ENCODE measurements at regions not wholly inside any gene's neighbourhood (a gene's known extent, or its start where the extent isn't known, plus 50 kb on each side); places are given as distances from the start of the nearest gene placed in this dataset.

DNA sequence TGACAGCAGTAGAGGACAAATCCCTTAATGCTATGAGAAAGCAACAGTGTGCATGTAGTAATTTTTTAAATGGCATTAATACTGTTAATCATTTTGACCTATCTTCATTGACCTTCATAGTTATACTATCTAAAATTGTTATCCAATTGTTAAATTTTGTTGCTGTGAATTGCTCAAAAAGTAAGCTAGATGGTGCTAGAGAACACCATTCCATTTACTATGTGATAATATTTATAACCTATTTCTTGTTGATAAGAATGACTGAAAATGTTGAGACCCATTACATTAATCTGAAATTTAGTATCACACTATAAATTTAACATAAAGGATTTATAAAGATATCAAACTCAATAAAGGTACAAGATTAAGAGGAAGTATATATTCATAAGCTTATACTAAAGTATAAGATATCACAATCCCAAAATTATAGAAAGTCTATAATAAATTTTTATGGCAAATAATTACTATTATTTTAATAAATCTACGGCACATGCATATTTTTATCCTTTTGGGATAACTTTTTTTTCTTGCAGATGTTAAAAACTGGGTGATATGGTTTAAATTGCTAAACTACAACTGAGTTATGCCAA, 1573.3 kb downstream of the PCDH9 start:
- DNase-seq, result no peak

DNA sequence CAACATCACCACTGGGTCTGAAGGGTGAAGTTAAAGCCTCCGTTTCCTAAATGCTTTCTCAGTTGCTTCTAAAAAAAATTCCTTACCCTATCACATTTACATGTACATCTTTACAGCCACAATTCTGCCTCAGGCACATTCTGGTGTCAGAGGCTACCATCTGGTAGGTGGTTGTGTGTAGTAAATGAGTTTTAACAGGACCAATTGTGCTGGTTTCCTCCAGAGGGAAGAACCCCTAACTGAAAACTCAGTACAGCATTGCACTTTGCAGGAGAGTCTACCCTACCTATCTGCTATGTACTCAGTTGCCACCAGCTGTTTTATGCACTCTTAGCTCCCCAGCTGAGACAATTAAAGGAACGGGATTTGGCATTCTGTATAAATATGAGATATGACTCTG, 1576.5 kb downstream of the PCDH9 start:
- no peak for DNase-seq

DNA sequence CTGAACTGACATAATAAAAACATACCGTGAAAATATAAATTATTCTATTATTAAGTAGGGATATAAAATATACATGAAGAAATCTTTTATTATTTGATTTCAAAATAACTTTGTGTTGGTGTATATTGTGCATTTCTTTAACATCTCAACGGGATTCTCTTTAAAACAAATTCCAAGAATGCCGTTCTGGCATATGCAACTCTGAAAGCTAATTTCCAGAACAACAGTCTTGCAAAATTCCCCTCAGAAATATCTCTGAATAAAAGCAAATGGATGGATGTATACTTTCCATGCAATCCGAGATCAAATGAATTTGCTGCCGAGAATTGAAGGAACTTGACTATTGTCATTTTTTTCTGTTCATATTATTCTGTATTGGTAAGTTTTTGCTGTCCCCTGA, 1579.8 kb downstream of the PCDH9 start:
- no peak for DNase-seq

DNA sequence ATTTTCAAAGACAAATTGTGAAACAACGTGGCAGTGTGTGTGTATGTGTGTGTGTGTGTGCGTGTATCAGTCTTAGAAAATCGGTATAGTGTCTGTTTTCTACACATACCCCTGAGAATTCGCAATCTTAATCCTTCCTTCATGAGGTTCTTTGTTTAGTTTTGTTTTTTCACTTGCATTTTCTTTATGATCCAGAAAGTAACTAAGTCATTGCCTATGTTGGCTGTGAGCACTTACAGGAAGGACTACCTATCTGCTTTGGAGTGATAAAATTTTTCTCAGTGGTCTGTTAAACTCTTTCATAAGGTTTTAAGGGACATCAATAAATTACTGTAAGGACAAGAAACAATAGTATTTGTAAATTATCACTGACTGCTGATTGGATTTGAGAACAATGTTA, 1587.1 kb downstream of the PCDH9 start:
- no peak for DNase-seq

DNA sequence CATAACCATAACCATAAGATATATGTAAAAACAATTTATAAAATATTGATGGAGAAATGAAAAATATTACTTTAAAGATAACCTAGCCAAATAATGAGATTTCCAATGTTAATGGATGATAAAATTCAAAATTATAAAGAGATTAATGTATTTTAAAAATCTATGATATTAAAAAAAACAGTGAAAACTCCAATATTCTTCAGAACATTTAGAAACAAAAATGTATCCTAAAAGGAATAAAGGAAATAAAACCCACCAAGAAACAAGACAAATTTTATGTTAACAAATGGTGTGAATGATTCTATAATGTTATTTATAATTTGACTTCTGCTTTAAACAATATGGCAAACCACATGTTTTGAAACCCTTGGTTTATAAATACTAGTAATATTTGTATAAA, 1587.8 kb downstream of the PCDH9 start:
- DNase-seq, result no peak

DNA sequence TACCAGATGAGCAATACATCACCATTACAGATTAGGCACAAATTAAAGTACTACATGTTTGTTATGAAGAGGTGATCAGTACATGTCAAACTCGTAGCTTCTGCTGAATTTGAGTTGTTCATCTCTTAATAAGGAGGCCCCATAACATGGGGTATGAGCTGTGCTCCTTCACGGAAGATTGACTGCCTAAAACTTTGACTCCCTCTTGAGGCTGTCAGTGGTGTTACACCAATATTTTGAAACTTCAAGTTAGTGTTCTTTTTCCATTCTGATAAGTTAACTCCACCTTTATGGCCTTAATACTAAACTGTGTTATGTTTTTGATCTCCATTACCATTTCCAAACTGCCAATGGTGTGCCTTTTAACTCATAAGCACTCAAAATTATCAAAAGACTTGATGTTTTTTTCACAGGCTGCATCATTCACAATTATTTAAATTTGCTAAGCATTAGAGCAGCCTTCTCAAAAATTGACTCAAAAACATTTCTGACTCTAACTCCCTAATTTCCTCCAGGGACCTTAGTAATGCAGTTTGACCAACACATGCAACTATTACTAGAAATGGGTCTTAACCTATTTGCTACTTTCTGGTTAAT, 1591.5 kb downstream of the PCDH9 start:
- DNase-seq, result no peak

DNA sequence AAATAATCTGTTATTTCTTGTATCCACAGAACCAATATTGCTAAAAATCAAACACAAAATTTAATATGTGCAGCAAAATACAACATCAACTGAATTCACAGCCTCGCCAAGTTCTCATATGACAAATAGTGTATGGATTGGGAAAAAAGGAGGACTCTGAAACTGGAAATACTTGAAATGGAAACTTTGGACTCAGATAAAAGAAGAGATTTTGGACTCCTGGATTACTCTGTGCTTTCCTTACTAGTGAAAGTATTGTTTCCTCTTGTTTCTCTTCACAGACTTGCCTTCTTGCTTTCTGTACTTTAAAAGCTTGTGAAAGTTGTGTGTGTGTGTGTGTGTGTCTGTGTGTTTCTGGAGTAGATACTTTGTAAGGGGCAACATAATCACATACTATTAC, 1596.3 kb downstream of the PCDH9 start:
- no peak for DNase-seq

DNA sequence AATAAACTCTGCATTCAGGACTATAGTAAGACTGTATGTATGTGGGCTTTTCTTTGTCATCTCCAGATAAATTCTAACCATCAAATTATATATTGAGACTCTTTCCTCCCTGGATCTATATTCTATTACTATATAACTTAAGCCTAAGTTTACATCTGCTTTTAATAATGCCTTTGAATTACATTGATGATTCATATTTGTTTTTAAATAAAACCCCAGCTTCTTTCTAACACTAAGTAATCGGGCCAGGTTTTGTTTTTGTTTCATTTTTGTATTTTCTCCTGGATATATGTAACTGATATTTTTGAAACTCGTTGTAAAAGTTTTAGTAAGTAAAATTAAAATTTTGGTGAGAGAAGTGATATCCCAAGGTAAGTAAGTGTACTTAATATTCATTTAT, 1599.1 kb downstream of the PCDH9 start:
- DNase-seq, result no peak

DNA sequence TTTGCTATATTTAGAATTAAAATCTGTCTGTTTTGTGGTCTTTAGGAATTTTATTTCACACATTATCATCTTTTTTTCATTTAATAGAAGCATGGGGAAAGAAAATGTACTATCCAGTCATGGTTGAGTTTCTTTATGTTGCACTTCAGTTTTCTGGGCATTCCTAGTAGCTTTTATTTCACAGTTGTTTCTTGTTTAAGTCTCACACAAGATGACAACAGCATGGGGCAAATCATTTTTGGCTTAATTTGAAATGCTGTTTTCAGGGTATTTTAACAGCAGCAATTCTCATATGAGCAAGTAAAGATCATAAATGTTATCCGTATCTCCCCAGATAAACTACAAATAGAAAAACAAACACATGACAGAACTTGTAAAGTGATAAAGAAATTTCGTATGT, 1600.2 kb downstream of the PCDH9 start:
- DNase-seq, result no peak

DNA sequence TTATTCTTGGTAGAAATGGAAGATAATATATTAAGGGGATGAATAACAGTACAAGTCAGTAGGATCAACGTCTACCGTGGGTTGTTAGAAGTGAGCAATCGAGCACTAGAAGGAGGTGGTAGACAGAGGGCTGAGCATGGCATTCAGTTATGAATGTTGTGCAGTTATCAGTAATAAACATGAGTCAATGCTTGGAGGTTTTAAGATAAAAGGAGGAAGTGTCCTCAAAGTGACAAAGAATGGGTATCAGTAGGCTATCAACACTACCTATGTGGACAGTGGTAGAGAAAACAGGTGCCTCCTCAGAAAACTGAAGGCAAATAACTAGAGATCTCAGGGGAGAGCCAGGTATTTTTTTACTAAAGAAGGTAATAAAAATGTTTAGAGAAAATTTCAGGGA, 1607.0 kb downstream of the PCDH9 start:
- no peak for DNase-seq

DNA sequence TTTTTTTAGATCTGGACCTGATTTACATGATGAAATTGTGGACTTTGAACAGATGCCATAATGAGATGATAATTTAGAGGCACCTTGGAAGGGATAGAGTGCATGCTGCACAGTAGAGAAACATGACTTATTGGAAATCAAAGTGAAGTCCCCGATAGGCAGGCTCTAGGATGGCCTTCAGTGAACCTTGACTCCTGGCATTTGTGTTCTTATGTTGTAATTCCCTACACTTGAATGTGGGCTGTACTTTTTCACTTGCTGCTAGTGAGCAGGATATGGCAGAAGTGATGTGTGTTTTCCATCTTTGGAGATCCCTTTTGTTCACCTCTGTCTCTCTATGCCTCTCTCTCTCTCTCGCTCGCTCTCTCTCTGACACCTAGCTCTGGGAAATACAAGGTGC, 1614.6 kb downstream of the PCDH9 start:
- no peak for DNase-seq

DNA sequence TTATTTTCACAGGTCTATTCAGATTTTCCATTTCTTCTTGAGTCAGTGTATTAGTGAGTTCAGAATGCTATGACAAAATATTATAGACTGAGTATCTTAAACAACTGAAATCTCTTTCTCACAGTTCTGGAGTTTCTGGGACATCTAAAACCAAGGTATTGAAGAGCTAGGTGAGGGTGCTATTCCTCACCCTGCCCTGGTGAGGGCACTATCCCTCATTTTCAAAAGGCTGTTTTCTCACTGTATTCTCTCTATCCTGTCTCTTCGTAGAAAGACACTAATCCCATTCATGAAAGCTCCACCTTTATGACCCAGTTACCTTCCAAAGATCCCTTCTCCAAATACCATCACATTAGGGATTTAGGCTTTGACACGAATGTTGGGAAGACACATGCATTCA, 1617.1 kb downstream of the PCDH9 start:
- DNase-seq, result no peak

DNA sequence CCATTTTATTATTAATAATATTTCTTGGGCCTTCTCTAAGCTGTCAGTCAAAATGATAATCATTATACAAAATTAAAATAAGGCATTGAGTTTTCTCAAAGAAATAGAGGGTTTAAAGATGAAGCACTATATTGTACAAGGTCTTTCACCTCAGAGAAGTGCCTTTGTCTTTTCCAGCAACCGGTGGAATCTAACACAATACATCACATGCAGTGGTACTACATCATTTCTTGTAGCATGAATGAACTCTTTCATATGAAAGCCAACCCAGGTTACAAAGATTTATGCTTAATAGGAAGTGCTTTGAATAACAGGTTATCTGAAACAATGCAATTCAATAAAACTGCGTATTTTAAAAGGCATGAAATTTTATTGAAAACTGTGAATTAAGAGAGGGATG, 1620.8 kb downstream of the PCDH9 start:
- DNase-seq, result no peak

DNA sequence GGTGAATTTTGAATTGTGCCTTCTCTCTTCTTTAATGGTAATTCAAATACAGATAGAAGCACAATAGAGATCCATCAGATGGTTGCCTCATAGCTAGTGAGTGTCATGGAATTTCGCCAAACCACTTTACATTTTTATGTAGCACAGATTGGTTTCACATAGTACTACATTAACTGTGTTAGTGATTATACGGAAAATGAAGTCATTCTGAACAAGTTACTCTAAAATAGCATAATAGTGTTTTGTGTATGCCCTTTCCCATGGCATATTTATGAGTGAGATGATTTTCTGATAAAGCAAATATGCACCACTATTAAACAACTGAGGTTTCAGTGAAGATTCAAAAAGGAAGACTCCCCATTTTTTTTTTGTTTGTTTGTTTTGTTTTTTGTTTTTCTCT, 1623.5 kb downstream of the PCDH9 start:
- no peak for DNase-seq

DNA sequence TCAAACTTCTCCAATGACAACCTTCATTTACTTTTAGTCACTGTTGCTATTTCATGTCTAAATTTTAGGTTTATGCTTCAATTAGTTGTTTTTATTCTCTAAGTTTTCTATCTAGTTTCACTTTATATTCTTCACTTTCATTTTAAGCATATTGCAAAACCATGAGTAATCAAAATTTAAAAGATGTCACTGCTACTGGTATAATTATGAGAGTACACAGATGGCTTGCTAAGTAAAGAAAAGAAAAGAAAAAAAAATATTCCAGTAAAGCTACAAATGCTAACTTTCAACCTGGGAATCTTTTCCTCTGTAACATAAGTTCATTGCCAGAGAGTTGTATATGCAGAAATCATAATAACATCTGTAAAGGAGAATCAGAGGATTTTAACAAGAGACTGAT, 1624.7 kb downstream of the PCDH9 start:
- DNase-seq, result no peak

DNA sequence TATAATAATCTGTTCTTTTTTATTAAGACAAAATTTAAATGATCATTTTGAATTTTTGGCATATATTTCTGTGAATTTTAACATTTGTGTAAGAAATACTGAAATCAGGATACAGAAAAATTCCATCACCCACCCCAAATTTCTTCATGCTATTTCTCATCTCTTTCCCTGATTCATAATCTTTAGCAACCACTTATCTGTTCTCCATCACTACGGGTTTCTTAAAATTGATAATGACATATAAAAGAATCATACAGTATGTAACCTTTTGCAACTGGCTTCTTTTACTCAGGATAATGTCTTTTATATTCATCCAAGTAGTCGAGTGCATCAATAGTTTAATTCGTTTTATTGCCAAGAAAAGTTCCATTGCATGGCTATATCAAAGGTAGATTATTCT, 1627.0 kb downstream of the PCDH9 start:
- no peak for DNase-seq

DNA sequence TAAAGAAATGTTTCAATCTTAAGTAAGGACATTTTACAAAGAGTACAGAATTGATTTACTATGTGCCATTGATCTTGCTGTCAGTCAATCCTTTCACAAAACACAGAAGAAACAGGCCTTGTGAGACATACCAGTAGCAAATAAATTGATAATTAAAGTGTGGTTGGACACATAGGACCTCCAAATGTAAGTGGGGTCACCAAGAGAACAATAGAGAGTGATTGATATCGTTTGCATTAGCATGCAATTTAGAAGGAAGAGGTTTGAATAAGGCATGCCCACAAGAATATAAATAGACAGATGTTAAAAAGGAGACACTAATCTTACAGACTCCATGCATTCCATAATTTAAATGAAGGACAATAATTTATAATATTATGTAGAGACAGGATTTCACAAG, 1628.3 kb downstream of the PCDH9 start:
- no peak for DNase-seq

DNA sequence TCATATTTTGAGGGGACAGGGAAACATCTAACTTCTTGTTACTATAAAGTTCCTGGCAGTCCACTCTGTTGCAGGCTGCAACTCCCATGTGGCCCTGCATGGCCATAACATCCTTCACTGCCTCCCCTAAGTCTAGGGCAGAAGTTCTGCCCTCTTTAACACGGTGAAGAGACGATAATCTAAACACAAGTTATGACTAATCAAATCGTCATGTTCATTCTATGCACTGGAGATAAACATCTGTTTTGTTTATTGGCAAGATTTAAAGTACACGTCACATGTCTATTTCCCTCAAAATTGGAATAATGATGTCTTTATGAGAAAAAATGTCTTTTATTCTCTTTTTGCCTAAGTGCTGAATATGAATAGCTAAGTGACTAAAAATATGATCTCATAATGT, 1629.4 kb downstream of the PCDH9 start:
- no peak for DNase-seq

DNA sequence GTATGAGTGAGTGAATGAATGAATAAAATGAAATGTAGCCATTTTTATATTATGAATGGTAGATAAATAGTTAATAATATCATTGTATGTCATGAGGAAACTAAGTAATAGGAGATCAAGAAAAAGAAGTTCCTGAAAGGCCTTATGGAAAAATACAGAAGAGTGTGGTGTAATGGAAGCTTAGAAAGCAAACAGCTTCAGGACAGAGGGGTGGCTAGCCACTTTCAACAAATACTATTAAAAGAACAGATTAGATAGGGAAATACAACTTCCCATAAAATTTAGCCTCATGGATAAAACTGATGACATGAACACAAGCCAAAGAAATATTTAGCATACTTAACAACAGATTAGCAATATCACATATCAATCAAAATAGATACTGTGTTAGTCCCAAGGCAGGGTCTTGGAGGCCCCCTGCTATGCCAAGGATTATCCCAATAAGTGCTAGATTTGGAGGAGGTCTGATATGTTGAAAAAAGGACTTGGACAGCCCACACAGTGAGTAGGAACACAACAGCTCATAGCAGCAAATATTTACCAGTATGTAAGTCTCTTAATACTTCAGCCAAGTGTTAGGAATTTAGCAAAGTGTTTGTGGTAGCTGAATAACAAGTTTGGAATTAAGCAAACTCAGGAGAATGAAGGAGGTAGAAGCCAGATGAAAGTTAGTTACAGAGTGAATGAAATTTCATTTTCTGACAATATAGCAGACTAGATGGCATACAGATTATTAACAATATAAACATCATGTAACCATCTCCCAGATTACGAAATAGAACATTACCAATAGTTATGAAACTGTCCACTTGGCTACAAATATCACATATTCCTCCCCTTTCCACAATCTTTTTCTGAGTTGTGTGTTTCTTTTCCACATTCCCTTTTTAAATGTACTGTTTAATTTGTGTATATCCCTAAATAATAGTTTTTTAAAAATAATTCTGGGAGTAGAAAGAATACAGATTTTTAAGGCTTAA, 1632.0 kb downstream of the PCDH9 start:
- DNase-seq, result no peak

DNA sequence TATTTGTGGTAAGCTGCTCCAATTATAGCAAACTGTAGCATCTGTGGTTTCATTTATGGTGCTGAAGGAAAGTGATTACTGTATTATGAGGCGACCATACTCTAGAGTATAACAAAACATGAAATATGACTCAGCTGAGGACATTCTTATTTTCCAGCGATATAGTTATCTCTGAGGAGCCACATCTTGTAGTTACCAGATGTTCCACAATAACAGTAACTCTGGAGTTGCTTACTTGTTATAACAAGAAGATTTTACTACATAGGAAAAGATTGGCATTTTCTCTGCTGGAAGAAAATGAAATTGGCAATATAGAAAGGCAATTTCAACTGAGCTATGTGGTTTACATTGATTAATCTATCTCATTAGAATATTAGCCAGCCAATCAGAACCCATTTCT, 1634.2 kb downstream of the PCDH9 start:
- DNase-seq, result no peak

DNA sequence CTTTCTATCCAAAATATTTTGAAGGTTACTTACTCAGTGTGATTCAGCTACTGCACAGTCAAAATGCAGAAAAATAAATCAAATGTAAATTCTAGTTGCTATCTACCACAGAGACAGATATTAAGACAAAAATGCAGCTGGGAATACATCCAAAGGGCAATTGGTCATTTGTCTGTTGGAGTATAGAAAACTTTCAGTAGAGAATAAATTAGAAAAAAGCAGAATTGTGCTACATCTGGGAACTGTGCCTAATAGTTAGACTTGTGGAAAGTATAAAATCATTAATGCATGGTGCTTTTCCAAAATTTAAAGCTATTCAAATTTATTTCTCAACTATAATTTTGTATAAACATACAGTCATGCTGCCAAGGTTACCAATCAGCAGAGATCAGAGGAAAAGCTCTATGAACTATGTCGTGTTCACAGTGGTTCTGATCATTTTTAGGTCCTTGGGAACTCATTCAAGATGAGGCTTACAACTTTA, 1635.8 kb downstream of the PCDH9 start:
- no peak for DNase-seq

DNA sequence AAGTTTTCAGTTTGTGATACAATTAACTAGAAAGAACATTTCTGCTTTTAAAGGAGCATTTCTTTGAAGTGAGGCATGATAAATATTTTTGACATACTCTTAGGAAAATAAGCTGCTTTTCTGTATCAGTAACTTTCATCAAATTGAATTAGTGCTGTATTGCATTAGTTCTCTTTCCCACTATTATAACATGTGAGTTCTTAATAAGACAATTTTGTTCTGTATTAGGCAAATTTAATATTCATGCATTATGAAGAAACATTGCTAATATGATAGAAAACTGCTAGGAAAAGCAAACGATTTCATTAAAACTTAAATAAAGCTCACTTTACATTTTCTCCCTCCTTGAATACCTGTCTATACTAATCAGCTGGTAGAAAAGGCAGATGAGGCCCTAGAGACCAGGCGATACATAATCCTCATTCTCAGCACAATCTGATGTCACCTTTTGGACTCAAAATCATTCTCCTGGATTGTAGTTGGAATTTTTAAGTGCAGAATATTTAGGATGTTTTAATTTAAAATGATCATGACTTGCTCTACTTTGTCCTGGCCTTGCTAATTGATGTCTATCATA, 1636.8 kb downstream of the PCDH9 start:
- no peak for DNase-seq

DNA sequence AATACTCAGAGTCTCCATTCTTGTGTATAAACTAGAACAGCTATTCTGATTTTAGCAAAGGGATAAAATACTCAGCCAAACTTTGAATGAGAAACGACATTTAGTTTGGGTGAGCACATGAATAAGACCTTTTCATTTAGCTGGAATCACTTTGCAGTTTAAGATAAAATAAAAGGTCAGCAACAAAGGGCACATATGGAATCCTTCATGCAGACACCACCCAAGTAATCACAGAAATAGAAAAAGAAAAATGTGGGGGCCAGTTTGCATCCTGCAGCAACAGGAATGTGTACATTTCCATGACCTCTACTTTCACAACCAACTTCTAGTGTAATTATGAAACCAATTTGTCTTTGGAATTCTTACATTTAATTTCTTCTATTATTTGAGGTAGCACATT, 1637.4 kb downstream of the PCDH9 start:
- DNase-seq, result no peak

DNA sequence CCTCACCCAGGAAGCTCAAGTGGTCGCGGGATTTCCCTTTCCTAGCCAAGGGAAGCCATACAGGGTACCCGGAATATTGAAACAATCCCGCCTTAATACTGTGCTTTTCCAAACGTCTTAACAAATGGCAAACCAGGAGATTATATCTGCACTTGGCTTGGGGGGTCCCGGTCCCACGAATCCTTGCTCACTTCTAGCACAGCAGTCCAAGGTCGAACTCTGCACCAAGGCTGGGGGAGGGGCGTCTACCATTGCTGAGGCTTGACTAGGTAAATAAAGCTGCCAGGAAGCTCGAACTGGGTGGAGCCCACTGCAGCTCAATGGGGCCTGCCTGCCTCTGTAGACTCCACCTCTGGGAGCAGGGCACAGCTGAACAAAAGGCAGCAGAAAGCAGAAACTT, 1644.8 kb downstream of the PCDH9 start:
- no peak for DNase-seq
